ENCODE measurements at regions not wholly inside any gene's neighbourhood (a gene's known extent, or its start where the extent isn't known, plus 50 kb on each side); places are given as distances from the start of the nearest gene placed in this dataset.

DNA sequence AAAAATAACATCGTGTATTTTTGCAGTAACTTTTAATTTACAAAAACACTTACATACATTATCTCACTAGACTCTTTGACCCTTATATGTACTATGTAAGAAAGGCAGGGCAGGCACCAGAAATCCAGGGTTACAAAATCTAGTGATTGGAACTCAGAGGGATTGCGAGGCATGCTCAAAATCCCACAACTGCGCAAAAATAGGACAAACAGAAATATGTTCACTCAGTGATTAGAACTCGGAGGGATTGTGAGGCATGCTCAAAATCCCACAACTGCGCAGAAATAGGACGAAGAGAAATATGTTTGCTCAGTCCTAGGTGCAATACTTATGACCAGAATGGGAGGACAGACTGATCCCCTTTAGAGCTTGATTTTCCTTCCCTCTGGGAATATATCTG lies 79.2 kb upstream of the TGFBR2 start:
- DNase-seq (ENCODE audit: low spot score in 2 of 2) = no peak
- intact Hi-C loops (cut with DNase I; ENCODE audit: low total_unique reads) = no loop called here
- TF ChIP-seq CTCF (IDR thresholded peaks at IDR 0.05) (no peak), POLR2A (IDR thresholded peaks at IDR 0.05) (no peak)
- WGBS, 2 donors = 90 to 96% methylated on average over 6 of the region's 6 CpGs
- no peak overlapping the region for H3K4me3 ChIP-seq (ENCODE audit: low read depth, poor library complexity, severe bottlenecking)

GRCh38 chr3:30527720-30528119 lies 78.7 kb upstream of the TGFBR2 start:
- TF ChIP-seq POLR2A (IDR thresholded peaks at IDR 0.05) = no peak
- TF ChIP-seq CTCF (IDR thresholded peaks at IDR 0.05) = no peak
- 63 to 73% methylated on average over 3 of the region's 3 CpGs for WGBS, 2 donors
- no peak for DNase-seq (ENCODE audit: low spot score in 2 of 2)
- intact Hi-C loops (cut with DNase I; ENCODE audit: low total_unique reads) = no loop called here
- H3K4me3 ChIP-seq (ENCODE audit: low read depth, poor library complexity, severe bottlenecking) = no peak overlapping the region

- WGBS, 2 donors = 97 to 100% methylated on average over 1 of the region's 1 CpG
- no peak for DNase-seq (ENCODE audit: low spot score in 2 of 2)
- intact Hi-C loops (cut with DNase I; ENCODE audit: low total_unique reads) = no loop called here
- TF ChIP-seq POLR2A (IDR thresholded peaks at IDR 0.05) (no peak), CTCF (IDR thresholded peaks at IDR 0.05) (no peak)
- H3K4me3 ChIP-seq (ENCODE audit: low read depth, poor library complexity, severe bottlenecking) = no peak overlapping the region
These were observed 76.3 kb upstream of the TGFBR2 start for GRCh38 chr3:30530084-30530483.

- intact Hi-C loops (cut with DNase I; ENCODE audit: low total_unique reads) = no loop called here
- DNase-seq (ENCODE audit: low spot score in 2 of 2) = no peak
- WGBS, 2 donors = 92% methylated on average over 3 of the region's 3 CpGs
- H3K4me3 ChIP-seq (ENCODE audit: low read depth, poor library complexity, severe bottlenecking) = no peak overlapping the region
- TF ChIP-seq POLR2A (IDR thresholded peaks at IDR 0.05) = no peak
- no peak for TF ChIP-seq CTCF (IDR thresholded peaks at IDR 0.05)
These were observed 75.3 kb upstream of the TGFBR2 start for GRCh38 chr3:30531017-30531570.

DNA sequence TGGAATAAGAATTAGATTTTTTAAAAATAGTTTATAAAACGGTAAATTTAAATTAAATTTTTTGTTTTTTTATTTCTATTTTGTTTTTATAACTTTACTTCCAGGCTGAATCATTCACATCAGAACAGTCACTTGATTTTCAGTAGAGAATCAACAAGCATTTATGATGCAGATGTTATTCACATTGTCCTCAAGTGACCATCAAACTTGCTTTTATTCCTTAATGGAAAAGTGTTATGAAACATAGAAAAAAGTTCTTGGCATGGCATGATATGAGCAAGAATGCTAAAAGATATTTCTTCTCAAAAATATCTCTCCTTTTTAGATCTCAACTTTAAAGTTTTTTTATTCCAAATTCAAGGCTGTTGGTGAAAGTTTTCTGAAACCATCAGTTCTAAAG lies 70.9 kb upstream of the TGFBR2 start:
- TF ChIP-seq POLR2A (IDR thresholded peaks at IDR 0.05) (no peak), CTCF (IDR thresholded peaks at IDR 0.05) (no peak)
- H3K4me3 ChIP-seq (ENCODE audit: low read depth, poor library complexity, severe bottlenecking) = no peak overlapping the region
- 55 to 64% methylated on average over 1 of the region's 1 CpG for WGBS, 2 donors
- no peak for DNase-seq (ENCODE audit: low spot score in 2 of 2)
- intact Hi-C loops (cut with DNase I; ENCODE audit: low total_unique reads) = no loop called here

DNA sequence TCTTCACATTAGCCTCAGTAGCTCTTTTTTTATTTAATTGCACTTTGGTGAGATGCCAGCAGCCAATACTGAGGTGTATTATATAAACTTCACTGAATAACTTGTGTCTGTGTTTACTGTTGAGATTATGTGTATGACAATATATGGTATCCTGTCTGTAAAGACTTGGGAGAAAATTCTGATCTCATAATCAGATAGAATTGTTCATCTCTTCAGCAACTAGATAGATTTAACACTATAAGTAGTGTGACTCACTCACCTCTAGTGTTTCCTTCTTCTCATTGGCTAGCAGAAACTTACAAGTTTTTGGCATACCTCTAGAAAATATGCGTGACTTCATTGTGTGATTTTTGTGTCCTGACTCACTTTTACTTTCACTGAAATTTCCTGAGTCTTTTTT lies 67.6 kb upstream of the TGFBR2 start:
- DNase-seq (ENCODE audit: low spot score in 2 of 2) = no peak
- TF ChIP-seq CTCF (IDR thresholded peaks at IDR 0.05) (no peak), POLR2A (IDR thresholded peaks at IDR 0.05) (no peak)
- 31 to 32% methylated on average over 1 of the region's 1 CpG for WGBS, 2 donors
- intact Hi-C loops (cut with DNase I; ENCODE audit: low total_unique reads) = no loop called here
- H3K4me3 ChIP-seq (ENCODE audit: low read depth, poor library complexity, severe bottlenecking) = no peak overlapping the region
